IMR-90 (cell line): ENCODE measurements at regions not wholly inside any gene's neighbourhood (a gene's known extent, or its start where the extent isn't known, plus 50 kb on each side); places are given as distances from the start of the nearest gene placed in this dataset.

Experiments used
- ATAC-seq: fragments of 200-7000 bp; cut with Tn5 transposase; 2 replicates; pipeline ENCODE4 v1.9.1; 2020; ENCODE audit warnings: low read depth, mild to moderate bottlenecking, moderate library complexity
- BruUV-seq: library from RNA; stranded (reverse); fragments of 400-500 nt; replicated peaks from 2 replicates; lab custom pipeline; 2021; lab: Mats Ljungman, UMichigan
- CTCF ChIA-PET: fragments of 300-600 bp; formaldehyde crosslinking; extraction: SDS; loops from one replicate; lab custom pipeline; 2021; ENCODE audit warnings: antibody characterized with exemption; lab: Yijun Ruan, JAX
- POLR2A ChIA-PET: fragments of 300-600 bp; sonication (Branson Sonifier 250); formaldehyde crosslinking; loops from one replicate; lab custom pipeline; 2022; ENCODE audit warnings: antibody characterized with exemption; ENCODE audit not compliant: unreplicated experiment; lab: Charles Lee
- DNase-seq: peaks from one replicate; pipeline ENCODE4 v3.0.0; 2013
- H2AFZ ChIP-seq: replicated peaks from 2 replicates; pipeline ENCODE3; 2013; ENCODE audit warnings: low read length, mild to moderate bottlenecking; ENCODE audit not compliant: poor library complexity
- H2AK5ac ChIP-seq: 2 replicates; pipeline ENCODE4 v1.6.1; 2013; ENCODE audit warnings: low read depth, low read length, inconsistent platforms
- H2AK9ac ChIP-seq: replicated peaks from 2 replicates; pipeline ENCODE3; 2013; ENCODE audit warnings: mild to moderate bottlenecking, low read depth, low read length, moderate library complexity; ENCODE audit not compliant: poor library complexity
- H2BK120ac ChIP-seq: 2 replicates; pipeline ENCODE4 v1.6.1; 2013; ENCODE audit warnings: low read depth, low read length, inconsistent platforms
- H2BK15ac ChIP-seq: 3 replicates; pipeline ENCODE4 v1.6.1; 2013; ENCODE audit warnings: low read depth, low read length, inconsistent platforms
- H2BK20ac ChIP-seq: 2 replicates; pipeline ENCODE4 v1.6.1; 2013; ENCODE audit warnings: low read depth, mild to moderate bottlenecking, inconsistent platforms, low read length, moderate library complexity
- H2BK5ac ChIP-seq: 2 replicates; pipeline ENCODE4 v1.6.1; 2013; ENCODE audit warnings: mild to moderate bottlenecking, low read depth, low read length, inconsistent platforms; ENCODE audit not compliant: poor library complexity, severe bottlenecking
- H3K14ac ChIP-seq: replicated peaks from 2 replicates; pipeline ENCODE4 v1.6.1; 2013; ENCODE audit warnings: low read depth, low read length, inconsistent platforms
- H3K18ac ChIP-seq: 2 replicates; pipeline ENCODE4 v1.6.1; 2013; ENCODE audit warnings: low read depth, low read length, control low read depth
- H3K23ac ChIP-seq: 2 replicates; pipeline ENCODE4 v1.6.1; 2013; ENCODE audit warnings: low read depth, low read length, inconsistent platforms
- H3K27ac ChIP-seq: 2 replicates; pipeline ENCODE4 v1.5.1; 2013; ENCODE audit warnings: mild to moderate bottlenecking, control low read depth, low read length; ENCODE audit not compliant: insufficient read depth
- H3K27me3 ChIP-seq: 2 replicates; pipeline ENCODE4 v1.6.1; 2013; ENCODE audit warnings: low read length; ENCODE audit not compliant: control insufficient read depth, insufficient read depth
- H3K36me3 ChIP-seq: 2 replicates; pipeline ENCODE4 v1.6.1; 2013; ENCODE audit warnings: low read length, mixed read lengths; ENCODE audit not compliant: control insufficient read depth, insufficient read depth
- H3K4ac ChIP-seq: 2 replicates; pipeline ENCODE4 v1.6.1; 2013; ENCODE audit warnings: low read depth, low read length, inconsistent platforms
- H3K4me1 ChIP-seq: 2 replicates; pipeline ENCODE4 v1.6.1; 2013; ENCODE audit warnings: low read length, mixed read lengths; ENCODE audit not compliant: control insufficient read depth, insufficient read depth
- H3K4me2 ChIP-seq: 2 replicates; pipeline ENCODE4 v1.6.1; 2013; ENCODE audit warnings: low read depth, mild to moderate bottlenecking, control low read depth, low read length, moderate library complexity
- H3K4me3 ChIP-seq: 2 replicates; pipeline ENCODE4 v1.5.1; 2013; ENCODE audit warnings: low read depth, mild to moderate bottlenecking, control low read depth, low read length, moderate library complexity; ENCODE audit not compliant: insufficient read depth
- H3K56ac ChIP-seq: 2 replicates; pipeline ENCODE4 v1.6.1; 2013; ENCODE audit warnings: low read length, inconsistent platforms; ENCODE audit not compliant: insufficient read depth; ENCODE audit errors: extremely low read depth
- H3K79me1 ChIP-seq, 2 experiments: 2 replicates each; pipeline ENCODE4 v1.6.1; 2013; ENCODE audit warnings: low read length in 2 of 2, inconsistent platforms in 1 of 2, low read depth in 1 of 2
- H3K9ac ChIP-seq: 2 replicates; pipeline ENCODE4 v1.6.1; 2013; ENCODE audit warnings: low read depth, low read length, control low read depth
- H3K9me1 ChIP-seq: 2 replicates; pipeline ENCODE4 v1.6.1; 2013; ENCODE audit warnings: low read length, inconsistent platforms; ENCODE audit not compliant: insufficient read depth
- H3K9me3 ChIP-seq: 2 replicates; pipeline ENCODE4 v1.6.1; 2013; ENCODE audit warnings: low read length; ENCODE audit not compliant: control insufficient read depth, insufficient read depth
- H4K20me1 ChIP-seq: 2 replicates; pipeline ENCODE4 v1.6.1; 2013; ENCODE audit warnings: low read length, inconsistent platforms; ENCODE audit not compliant: insufficient read depth
- H4K5ac ChIP-seq: 2 replicates; pipeline ENCODE4 v1.6.1; 2013; ENCODE audit warnings: mild to moderate bottlenecking, low read depth, low read length, control low read depth
- H4K8ac ChIP-seq, 2 experiments: 2 replicates each; pipeline ENCODE4 v1.6.1; 2013; ENCODE audit warnings: low read depth in 2 of 2, low read length in 2 of 2, control low read depth in 1 of 2, inconsistent platforms in 1 of 2
- H4K91ac ChIP-seq: 2 replicates; pipeline ENCODE4 v1.6.1; 2013; ENCODE audit warnings: low read depth, low read length, inconsistent platforms; ENCODE audit not compliant: insufficient read depth
- BHLHE40 ChIP-seq: fragments of 150-350 bp; IDR thresholded peaks from 2 replicates; pipeline ENCODE4 v1.6.1; 2016; ENCODE audit warnings: mild to moderate bottlenecking, low read depth, low read length
- CEBPB ChIP-seq: IDR thresholded peaks from 2 replicates; pipeline ENCODE4 v1.6.1; 2012; ENCODE audit warnings: low read depth, low read length, improper control_type of control experiment
- MAZ ChIP-seq: IDR thresholded peaks from 2 replicates; pipeline ENCODE4 v1.6.1; 2012; ENCODE audit warnings: low read depth, mild to moderate bottlenecking, low read length, improper control_type of control experiment, moderate library complexity, borderline replicate concordance
- MXI1 ChIP-seq: IDR thresholded peaks from 2 replicates; pipeline ENCODE4 v1.6.1; 2012; ENCODE audit warnings: low read depth, mild to moderate bottlenecking, low read length, moderate library complexity, borderline replicate concordance
- RAD21 ChIP-seq: IDR thresholded peaks from 2 replicates; pipeline ENCODE4 v1.6.1; 2012; ENCODE audit warnings: low read length, improper control_type of control experiment
- RFX5 ChIP-seq: IDR thresholded peaks from 2 replicates; pipeline ENCODE4 v1.8.0; 2012; ENCODE audit warnings: low read depth, mild to moderate bottlenecking, low read length, moderate library complexity
- WGBS, 2 experiments: methylation state at CpG; one replicate each; pipeline versions ENCODE4 v1.1.5 to v1.1.7; 2013; ENCODE audit warnings: missing lambda C conversion rate in 2 of 2; ENCODE audit not compliant: insufficient read length in 1 of 2; ENCODE audit errors: extremely low coverage in 2 of 2; 5-methylcytosine and 5-hydroxymethylcytosine counted together
- dilution Hi-C: fragments of 300-500 bp; cut with HindIII; formaldehyde crosslinking; loops from one replicate; pipeline ENCODE4 v1.14.3; 2018; ENCODE audit warnings: low sequenced_read_pairs; ENCODE audit not compliant: unreplicated experiment
- in situ Hi-C: fragments of 300-500 bp; cut with MboI; formaldehyde crosslinking; loops from 3 replicates; pipeline ENCODE4 v1.14.3; 2019; ENCODE audit warnings: low sequenced_read_pairs, inconsistent platforms, mixed read lengths
- intact Hi-C: fragments of 100-400 bp; cut with micrococcal nuclease; formaldehyde crosslinking; loops from 2 replicates; pipeline ENCODE4 v1.10.0; 2022
- TF ChIP-seq, protein P1 (sequence below): conservative IDR thresholded peaks from 2 replicates; pipeline ENCODE4 v1.5.1; 2012; ENCODE audit warnings: mild to moderate bottlenecking, low read depth, low read length, improper control_type of control experiment

DNA sequence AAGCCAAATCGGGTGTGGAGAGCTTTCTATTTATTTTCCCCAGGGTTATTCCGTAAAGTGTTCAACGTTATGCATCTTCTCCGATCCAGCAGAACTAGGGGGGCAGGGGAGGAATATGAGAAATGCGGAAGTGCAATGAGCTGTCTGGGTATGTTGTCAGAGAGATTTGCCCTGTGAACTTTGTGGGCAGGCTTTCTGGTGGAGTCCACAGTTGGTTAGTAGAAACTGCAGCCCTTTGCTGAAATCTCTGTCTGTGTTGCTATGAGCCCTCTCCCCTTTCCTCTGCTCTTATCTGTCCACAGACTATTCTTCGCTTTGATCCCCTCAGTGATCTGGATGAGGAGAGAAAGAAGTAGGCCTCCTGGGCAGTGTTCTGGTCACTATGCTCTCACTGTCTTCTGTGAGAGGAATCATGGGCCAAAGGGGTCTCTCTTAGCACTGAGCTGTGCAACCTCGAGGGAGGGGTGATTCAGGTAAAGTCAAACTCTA, 158.9 kb upstream of the FUT9 start:
- Histone ChIP-seq H3K9ac (no peak overlapping the region), H3K4ac (no peak overlapping the region), H2BK120ac (no peak overlapping the region), H4K20me1 (no peaks in the 10 kb centered on the region), H2AFZ (no peak overlapping the region), H2AK5ac (no peak overlapping the region), H3K14ac (no peak overlapping the region), H3K18ac (no peak overlapping the region), H2AK9ac (no peak overlapping the region), H3K23ac (no peak overlapping the region), H4K5ac (no peak overlapping the region), H3K79me1 (no peaks in the 10 kb centered on the region), H4K91ac (no peak overlapping the region), H3K4me2 (no peak overlapping the region), H2BK20ac (no peak overlapping the region), H3K56ac (no peak overlapping the region), H3K36me3 (no peaks in the 10 kb centered on the region), H2BK15ac (no peak overlapping the region), H3K27me3 (no peaks in the 10 kb centered on the region), H2BK5ac (no peak overlapping the region), H3K9me3 (peaks cover 6% of the 10 kb centered on the region), H3K4me3 (no peak overlapping the region), H4K8ac (no peak overlapping the region), H3K9me1 (no peaks in the 10 kb centered on the region), H3K4me1 (no peaks in the 10 kb centered on the region), H3K27ac (no peak overlapping the region)
- intact Hi-C loops = no loop called here
- dilution Hi-C loops = no loop called here
- TF ChIP-seq, protein P1, sequence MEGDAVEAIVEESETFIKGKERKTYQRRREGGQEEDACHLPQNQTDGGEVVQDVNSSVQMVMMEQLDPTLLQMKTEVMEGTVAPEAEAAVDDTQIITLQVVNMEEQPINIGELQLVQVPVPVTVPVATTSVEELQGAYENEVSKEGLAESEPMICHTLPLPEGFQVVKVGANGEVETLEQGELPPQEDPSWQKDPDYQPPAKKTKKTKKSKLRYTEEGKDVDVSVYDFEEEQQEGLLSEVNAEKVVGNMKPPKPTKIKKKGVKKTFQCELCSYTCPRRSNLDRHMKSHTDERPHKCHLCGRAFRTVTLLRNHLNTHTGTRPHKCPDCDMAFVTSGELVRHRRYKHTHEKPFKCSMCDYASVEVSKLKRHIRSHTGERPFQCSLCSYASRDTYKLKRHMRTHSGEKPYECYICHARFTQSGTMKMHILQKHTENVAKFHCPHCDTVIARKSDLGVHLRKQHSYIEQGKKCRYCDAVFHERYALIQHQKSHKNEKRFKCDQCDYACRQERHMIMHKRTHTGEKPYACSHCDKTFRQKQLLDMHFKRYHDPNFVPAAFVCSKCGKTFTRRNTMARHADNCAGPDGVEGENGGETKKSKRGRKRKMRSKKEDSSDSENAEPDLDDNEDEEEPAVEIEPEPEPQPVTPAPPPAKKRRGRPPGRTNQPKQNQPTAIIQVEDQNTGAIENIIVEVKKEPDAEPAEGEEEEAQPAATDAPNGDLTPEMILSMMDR = no peak
- TF ChIP-seq BHLHE40 (no peak), MXI1 (no peak), MAZ (no peak), RAD21 (no peak), CEBPB (no peak), RFX5 (no peak)
- WGBS, 2 experiments = 71% methylated on average over 3 of the region's 7 CpGs; no CpG with 5 or more reads in 1 of the 2 experiments
- in situ Hi-C loops = no loop called here
- ChIA-PET CTCF (no interaction called here), POLR2A (no interaction called here)
- ATAC-seq = no peak
- no TSS peak for BruUV-seq
- DNase-seq = no peak
